Smooth muscle cell of the brain vasculature (primary cell): ENCODE measurements at regions not wholly inside any gene's neighbourhood (a gene's known extent, or its start where the extent isn't known, plus 50 kb on each side); places are given as distances from the start of the nearest gene placed in this dataset.

Experiments used
- DNase-seq: peaks from one replicate; pipeline ENCODE4 v3.0.0-alpha.2; 2012; ENCODE audit warnings: low read depth, low spot score

GRCh38 chr1:34478515-34479076 lies 276.3 kb upstream of the GJB5 start:
- no peak for DNase-seq

DNA sequence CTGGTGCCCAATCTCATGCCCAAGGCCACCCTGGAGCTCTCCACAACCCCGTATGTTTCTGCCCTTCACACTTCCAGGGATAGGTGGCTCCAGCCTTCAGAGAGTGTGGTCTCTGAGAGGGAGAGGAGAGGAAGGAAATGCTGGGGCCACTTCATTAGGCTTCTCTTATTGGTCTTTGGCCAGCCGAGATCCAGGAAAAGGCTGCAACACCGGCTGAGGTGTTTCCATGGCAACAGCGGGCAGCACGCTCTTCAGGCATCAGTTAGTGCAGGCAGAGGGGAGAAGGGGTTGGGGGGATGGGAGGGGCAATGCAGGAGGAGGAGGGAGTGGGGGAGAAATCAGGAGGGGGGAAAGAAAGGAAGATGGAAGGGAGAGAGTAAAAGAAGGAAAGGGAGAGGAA lies 275.1 kb upstream of the GJB5 start:
- no peak for DNase-seq

DNA sequence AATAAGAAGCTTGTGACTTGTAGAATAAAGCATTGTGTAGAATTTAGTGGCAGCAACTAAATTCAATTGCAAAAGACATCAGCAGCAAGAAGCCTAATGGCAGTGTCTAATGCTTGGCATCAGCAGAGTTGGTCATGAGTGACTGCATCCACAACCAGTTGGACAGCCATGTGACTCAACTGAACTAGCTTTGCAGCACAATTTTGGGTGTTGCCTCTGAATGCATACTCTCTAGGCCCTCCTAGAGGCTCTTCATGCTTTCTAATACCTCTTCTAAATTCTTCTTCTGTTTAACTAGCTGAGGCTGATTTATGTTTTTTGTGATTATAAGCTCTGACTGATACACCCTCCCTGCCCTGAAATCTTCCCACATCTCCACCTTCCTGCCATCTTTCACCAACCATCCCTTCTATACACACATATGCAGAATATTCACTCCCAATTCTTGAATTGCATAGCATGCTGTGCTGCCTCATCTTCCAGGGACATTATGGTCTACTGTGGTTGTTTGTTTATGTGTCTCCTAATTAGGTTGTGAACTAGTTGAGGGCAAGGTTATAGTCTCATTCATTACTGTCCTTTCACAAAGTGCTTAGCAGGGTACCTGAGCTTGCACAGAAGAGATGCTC lies 266.7 kb upstream of the GJB5 start:
- no peak for DNase-seq

- no peak for DNase-seq
Observed at GRCh38 chr1:34500451-34500850, 254.4 kb upstream of the GJB5 start.

- DNase-seq: no peak
Observed at GRCh38 chr1:34511802-34512201, 243.0 kb upstream of the GJB5 start.

DNA sequence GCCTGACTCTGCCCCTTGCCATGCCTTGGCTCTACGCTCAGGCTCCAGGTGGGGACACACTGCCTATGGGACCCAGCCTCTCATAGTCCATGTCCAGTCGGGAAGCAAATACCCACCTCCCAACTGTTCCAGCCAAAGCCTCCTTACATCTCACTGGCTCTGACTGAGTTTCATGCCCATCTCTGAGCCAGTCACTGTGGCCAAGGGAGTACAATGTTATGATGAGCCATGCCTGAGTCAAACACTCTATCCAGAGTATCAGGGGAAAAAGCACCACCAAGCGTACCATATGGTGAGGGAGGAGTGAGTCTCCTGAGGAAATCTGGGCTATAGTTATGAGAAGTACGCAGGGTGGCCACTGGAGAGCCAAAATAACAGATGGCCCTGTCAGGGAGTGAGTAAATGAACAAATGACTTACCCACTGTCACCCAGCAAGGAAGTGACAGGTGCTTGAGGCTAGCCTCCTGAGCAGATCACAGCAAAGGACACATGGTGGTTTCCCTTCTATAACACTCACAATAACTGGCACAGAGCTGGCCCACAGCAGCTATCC lies 236.6 kb upstream of the GJB5 start:
- DNase-seq: no peak

DNA sequence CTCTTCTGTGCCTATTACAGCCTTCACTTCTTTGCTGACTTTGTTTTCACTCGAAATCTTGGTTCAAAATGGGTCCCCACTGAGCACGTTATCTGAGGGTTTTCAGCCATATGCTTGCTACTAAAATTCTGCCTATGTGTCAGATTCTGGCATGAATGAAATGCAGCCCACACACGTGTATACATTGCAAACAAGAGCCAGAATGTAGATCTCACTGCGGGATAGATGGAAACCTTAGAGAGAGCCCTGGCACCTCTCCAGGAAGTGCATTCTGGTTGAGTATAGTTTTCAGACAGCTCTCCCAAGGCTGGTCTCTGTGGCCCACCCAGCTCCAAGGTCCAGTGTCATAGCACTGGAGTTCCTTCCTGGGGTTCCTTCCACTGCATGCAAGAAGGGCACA lies 234.7 kb upstream of the GJB5 start:
- no peak for DNase-seq

DNA sequence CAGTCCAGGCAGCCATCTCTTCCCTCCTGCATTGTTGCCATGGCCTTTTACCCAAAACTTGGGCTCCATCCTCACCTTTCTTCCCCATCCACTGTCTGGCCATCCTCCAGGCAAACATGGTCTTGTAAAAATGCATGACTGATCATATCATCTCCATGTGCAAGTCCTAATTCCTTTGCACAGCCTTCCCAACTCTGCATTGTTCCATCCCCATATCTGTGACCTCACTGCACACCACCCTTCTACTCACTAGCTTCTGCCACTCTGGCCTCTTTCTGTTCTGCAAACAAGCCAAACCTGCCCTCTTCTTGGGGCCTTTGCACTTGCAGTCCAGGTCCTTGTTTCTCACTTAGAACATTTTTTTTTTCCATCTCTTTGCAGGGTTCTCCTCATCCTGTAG lies 230.1 kb upstream of the GJB5 start:
- DNase-seq: no peak

- DNase-seq: no peak
Observed at GRCh38 chr1:34529935-34530859, 224.7 kb upstream of the GJB5 start.

DNA sequence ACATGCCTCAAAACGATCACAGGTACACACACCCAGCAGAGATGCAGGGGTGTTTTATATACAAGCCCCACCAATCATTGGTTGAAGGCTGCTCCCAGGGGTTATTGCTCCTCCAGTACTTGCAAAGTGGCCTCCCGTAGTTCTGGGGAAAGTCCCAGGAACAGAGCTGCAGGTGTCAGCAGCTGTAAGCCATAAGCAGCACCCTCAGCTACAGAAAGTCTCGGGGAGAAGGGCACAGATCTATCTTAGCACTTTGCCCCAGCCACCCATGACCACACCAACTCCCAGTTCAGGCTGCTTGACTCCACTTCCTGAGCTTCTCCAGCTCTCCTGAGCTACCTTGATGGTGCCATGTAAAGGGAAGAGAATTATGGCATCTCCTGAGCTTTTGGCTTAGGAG lies 222.7 kb upstream of the GJB5 start:
- no peak for DNase-seq

DNA sequence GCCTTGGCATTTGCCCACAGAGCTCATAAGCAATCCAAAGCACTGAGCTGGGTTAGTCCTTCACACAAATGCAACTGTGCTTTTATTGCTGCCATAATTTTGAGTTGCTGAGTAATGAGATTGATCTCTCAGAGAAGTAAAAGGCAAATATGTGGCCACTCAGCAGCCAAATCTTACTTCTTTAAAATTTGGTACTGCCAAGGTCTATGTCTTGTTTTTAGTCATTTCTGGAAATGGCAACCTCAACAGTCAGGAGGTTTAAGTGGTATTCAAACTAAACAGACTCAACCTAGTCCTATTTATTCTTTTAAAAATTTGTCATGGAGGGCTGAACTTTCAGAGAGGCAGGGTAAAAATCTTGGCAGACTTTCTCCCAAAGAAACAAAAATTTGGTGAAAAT lies 216.4 kb upstream of the GJB5 start:
- no peak for DNase-seq

- no peak for DNase-seq
Observed at GRCh38 chr1:34547046-34547674, 207.7 kb upstream of the GJB5 start.

DNA sequence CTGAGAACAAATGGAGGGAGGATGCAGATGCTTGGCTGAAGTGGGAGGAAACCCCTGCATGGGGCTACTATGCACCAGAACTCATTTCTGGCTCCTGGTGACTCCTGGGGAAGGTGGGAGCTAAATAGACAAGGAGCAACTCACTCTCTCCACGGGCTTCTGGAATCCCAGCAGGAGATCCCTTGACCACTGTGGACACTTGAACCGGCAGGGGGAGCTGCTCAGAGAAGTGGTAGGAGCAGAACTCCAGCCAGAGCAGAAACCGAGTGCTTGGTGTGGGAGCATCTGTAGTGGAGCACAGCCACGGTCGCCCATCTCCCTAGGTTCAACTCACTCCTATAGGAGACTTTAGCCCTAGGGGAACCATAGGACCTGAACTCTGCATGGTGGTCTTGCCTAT lies 205.6 kb upstream of the GJB5 start:
- DNase-seq: no peak

DNA sequence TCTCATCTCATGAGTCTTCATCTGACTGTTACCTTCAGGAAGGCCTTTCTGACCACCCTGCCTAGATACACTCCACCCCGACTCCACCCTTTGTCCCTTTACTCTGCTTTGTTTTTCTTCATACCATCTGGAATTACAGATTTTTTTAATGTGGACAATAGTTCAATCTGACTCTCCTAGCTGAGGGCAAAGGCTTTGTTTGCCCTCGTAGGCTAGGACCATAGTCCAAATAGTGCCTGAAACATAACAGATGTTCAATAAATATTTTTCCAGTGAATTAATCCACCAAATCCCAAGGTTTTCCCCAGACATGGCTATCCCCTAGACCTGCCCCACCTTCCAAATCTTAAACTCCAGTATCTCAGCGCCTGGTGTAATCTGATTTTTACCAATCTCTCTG lies 176.5 kb upstream of the GJB5 start:
- DNase-seq: no peak

DNA sequence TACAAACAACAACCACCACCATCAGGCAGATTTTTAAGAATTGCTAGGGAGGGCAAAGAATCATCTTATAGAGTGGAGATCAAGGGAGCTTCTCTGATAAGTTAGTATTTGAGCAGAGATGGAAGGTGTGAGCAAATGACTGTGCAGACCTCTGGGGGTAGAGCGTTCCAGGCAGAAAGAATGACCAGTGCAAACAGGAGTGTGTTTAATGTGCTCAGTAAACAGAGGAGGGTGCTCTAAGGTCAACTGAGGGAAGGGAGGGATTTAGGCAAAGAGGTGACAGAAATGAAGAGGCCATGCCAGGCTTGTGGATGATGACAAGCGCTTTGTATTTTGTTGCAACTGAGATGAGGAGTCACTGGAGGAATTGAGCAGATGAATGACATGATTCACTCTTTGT lies 172.5 kb upstream of the GJB5 start:
- DNase-seq: no peak

DNA sequence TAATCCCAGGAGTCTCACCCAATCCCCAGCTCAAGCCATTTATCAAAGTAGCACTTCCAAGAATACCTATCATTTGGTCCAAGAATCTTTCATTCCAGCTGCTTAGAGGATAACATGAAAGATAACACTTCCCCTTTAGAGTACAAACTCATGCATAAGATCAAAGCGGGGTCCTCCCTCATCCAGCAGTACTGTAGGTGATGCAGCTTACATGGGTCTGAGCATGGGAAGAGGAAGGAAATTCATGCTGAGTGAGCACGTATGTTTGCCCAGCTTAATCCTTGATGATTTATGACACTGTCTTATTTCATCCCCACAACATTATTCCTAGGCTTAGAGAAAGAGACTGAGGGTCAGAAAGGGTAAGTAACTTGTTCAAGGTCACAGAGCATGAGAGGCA lies 167.1 kb upstream of the GJB5 start:
- DNase-seq: no peak

GRCh38 chr1:34590211-34590623 lies 164.6 kb upstream of the GJB5 start:
- DNase-seq: no peak

- DNase-seq: no peak
Observed at GRCh38 chr1:34591751-34592629, 162.9 kb upstream of the GJB5 start.

DNA sequence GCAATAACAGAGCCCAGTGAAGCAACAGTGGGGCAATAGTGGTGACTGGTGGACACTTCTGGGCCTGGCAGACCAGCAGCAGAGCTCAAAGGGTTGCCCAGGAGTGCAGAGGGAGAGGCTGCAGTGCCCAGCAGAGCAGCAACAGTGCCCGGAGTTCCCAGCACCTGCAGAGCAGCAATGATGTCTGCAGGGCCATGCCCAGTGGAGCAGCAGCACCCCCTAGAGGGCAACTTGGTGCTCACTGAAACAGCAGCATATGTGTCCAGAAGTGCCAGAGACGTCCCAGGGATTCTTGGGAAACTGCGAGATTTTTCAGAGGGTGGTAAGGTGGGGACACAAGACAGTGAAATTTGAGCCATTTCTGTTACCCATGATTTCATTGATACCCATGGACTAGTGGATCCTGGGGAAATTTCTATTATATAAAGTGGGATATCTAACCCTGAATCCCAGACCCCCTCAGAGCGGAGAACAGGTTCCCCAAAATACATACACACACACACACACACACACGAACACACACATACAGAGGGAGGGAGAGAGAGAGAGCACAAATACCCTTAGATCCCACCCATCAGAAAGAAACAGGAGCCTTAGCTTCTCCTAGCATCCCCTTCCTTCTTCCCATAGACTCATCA lies 156.9 kb upstream of the GJB5 start:
- DNase-seq: no peak

- no peak for DNase-seq
Observed at GRCh38 chr1:34602907-34603306, 151.9 kb upstream of the GJB5 start.

DNA sequence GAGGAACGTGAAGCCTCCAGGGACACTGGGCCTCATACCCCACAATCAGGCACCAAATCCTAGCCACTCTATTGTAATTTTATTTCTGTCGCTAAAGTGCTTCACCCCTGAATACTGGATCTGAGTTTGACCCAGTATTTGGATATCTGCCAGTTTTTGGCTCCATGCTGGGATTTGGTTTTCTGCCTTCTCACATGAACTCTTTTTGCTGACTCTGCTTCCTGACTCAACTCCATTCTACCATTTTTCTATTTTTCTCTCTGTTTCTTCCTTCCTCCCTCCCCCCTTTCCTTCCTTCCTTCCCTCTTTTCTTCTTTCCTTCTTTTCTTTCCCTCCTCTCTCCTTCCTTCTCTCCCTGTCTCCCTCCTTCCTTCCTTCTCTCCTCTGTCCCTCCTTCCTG lies 151.3 kb upstream of the GJB5 start:
- DNase-seq: no peak
